Stimulated activated naive CD8-positive, alpha-beta T cell treated with anti-CD3 and anti-CD28 coated beads, Interleukin-15, Interleukin-2, amounts not matched to agents 100 ng/mL and 50 ng/mL, for 24 hours (primary cell): ENCODE measurements at regions not wholly inside any gene's neighbourhood (a gene's known extent, or its start where the extent isn't known, plus 50 kb on each side); places are given as distances from the start of the nearest gene placed in this dataset.
"Not testable (repeated sequence)": the region's sequence is repeated elsewhere in the genome, so short reads cannot be mapped to it uniquely, and the experiment has no call there.

Experiments used
- H3K27ac Mint-ChIP-seq: one replicate; pipeline ENCODE4 v1.8.0; 2021; ENCODE audit warnings: mild to moderate bottlenecking, mixed read lengths
- H3K27me3 Mint-ChIP-seq: one replicate; pipeline ENCODE4 v1.8.0; 2021; ENCODE audit warnings: mixed read lengths
- H3K36me3 Mint-ChIP-seq: one replicate; pipeline ENCODE4 v1.8.0; 2021; ENCODE audit warnings: low read depth, mixed read lengths
- H3K4me1 Mint-ChIP-seq: one replicate; pipeline ENCODE4 v1.8.0; 2021; ENCODE audit warnings: low read depth, mixed read lengths
- H3K4me3 Mint-ChIP-seq: one replicate; pipeline ENCODE4 v1.8.0; 2021; ENCODE audit warnings: mild to moderate bottlenecking, mixed read lengths
- H3K9me3 Mint-ChIP-seq: one replicate; pipeline ENCODE4 v1.8.0; 2021; ENCODE audit warnings: mixed read lengths

GRCh38 chr21:28426545-28426944 is 566.1 kb downstream of the LTN1 start:
- Mint-ChIP-seq H3K27ac (no peak overlapping the region), H3K9me3 (no peaks in the 10 kb centered on the region), H3K4me3 (no peak overlapping the region), H3K36me3 (no peaks in the 10 kb centered on the region), H3K4me1 (no peaks in the 10 kb centered on the region), H3K27me3 (no peaks in the 10 kb centered on the region)

DNA sequence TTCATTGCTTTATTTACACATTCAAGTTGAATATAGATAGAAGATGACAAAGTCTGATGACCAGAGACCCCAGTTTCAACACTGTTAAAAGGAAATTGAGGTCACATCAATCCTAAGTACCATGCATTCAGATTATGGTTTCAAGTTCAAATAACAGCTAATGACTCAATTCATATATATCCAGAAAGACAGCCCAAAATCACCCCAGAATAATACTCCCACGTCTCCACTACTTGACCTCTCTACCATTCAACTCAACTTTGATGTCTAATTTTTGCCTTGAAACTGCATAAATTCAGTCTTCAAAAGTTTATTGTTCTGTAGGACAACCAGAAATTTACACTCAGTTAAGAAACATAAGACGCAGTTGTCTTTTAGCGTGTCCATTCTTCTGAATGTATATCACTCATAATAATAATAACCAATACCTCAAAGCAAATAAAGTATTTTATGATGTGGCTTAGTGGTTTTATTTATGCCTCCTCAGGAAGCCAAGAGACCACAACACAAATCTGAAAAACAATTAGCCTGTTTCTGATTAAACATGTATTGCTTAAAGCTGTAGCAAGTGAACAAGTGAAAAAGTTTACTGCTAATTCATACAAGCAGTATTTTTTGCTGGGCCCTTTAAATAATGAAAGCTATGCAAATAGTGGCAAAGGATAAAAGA is 569.0 kb downstream of the LTN1 start:
- Mint-ChIP-seq H3K4me3 (no peak overlapping the region), H3K27me3 (no peaks in the 10 kb centered on the region), H3K27ac (no peak overlapping the region), H3K36me3 (no peaks in the 10 kb centered on the region), H3K9me3 (no peaks in the 10 kb centered on the region), H3K4me1 (no peaks in the 10 kb centered on the region)

GRCh38 chr21:28421716-28422524 is 570.8 kb downstream of the LTN1 start:
- Mint-ChIP-seq H3K36me3 (no peaks in the 10 kb centered on the region), H3K4me3 (no peak overlapping the region), H3K27ac (no peak overlapping the region), H3K27me3 (no peaks in the 10 kb centered on the region), H3K9me3 (no peaks in the 10 kb centered on the region), H3K4me1 (no peaks in the 10 kb centered on the region)

GRCh38 chr21:28419811-28420210 is 572.9 kb downstream of the LTN1 start:
- Mint-ChIP-seq H3K27ac (no peak overlapping the region), H3K4me1 (no peaks in the 10 kb centered on the region), H3K9me3 (no peaks in the 10 kb centered on the region)

GRCh38 chr21:28418726-28419514 is 573.8 kb downstream of the LTN1 start:
- H3K9me3 Mint-ChIP-seq: no peaks in the 10 kb centered on the region
- H3K27me3 Mint-ChIP-seq: no peaks in the 10 kb centered on the region
- H3K27ac Mint-ChIP-seq: no peak overlapping the region
- no peaks in the 10 kb centered on the region for H3K4me1 Mint-ChIP-seq
- H3K36me3 Mint-ChIP-seq: no peaks in the 10 kb centered on the region
- H3K4me3 Mint-ChIP-seq: no peak overlapping the region

More at GRCh38 chr21:28419811-28420210, 572.9 kb downstream of the LTN1 start:
- H3K27me3 Mint-ChIP-seq: no peaks in the 10 kb centered on the region
- no peak overlapping the region for H3K4me3 Mint-ChIP-seq
- H3K36me3 Mint-ChIP-seq: no peaks in the 10 kb centered on the region

GRCh38 chr21:28410256-28410655 is 582.4 kb downstream of the LTN1 start:
- H3K27ac Mint-ChIP-seq: no peak overlapping the region
- no peaks in the 10 kb centered on the region for H3K27me3 Mint-ChIP-seq
- no peaks in the 10 kb centered on the region for H3K36me3 Mint-ChIP-seq
- H3K4me3 Mint-ChIP-seq: no peak overlapping the region
- no peaks in the 10 kb centered on the region for H3K9me3 Mint-ChIP-seq
- H3K4me1 Mint-ChIP-seq: no peaks in the 10 kb centered on the region

- Mint-ChIP-seq H3K27me3 (no peaks in the 10 kb centered on the region), H3K4me1 (no peaks in the 10 kb centered on the region), H3K4me3 (no peak overlapping the region), H3K27ac (no peak overlapping the region), H3K9me3 (no peaks in the 10 kb centered on the region), H3K36me3 (no peaks in the 10 kb centered on the region)
Observed at GRCh38 chr21:28402616-28402989, 590.1 kb downstream of the LTN1 start.

- H3K27ac Mint-ChIP-seq: no peak overlapping the region
- no peaks in the 10 kb centered on the region for H3K36me3 Mint-ChIP-seq
- H3K27me3 Mint-ChIP-seq: no peaks in the 10 kb centered on the region
- no peaks in the 10 kb centered on the region for H3K4me1 Mint-ChIP-seq
- H3K4me3 Mint-ChIP-seq: no peak overlapping the region
- H3K9me3 Mint-ChIP-seq: no peaks in the 10 kb centered on the region
Observed at GRCh38 chr21:28397040-28397439, 595.6 kb downstream of the LTN1 start.

DNA sequence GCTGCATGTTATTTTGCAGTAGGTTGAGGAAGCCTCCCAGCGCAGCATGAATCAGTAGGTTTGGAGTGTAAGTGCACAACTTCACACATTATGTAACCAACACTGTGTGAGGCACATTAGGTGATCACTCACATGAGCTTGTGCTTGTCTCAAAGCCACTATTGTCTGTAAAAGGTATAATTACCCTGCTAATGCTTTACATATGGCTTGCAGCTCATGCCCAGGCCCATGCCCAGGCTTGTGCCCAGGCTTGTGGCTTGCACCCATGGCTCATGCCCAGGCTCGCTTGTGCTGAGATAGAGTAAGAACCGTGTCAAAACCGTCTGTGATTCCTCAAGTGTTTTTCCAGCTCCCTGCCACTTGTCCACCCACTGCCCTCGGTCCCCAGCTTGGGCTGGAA is 596.3 kb downstream of the LTN1 start:
- Mint-ChIP-seq H3K4me1 (no peaks in the 10 kb centered on the region), H3K9me3 (no peaks in the 10 kb centered on the region), H3K36me3 (no peaks in the 10 kb centered on the region), H3K27me3 (no peaks in the 10 kb centered on the region), H3K4me3 (no peak overlapping the region), H3K27ac (no peak overlapping the region)

- Mint-ChIP-seq H3K4me3 (no peak overlapping the region), H3K9me3 (no peaks in the 10 kb centered on the region), H3K4me1 (no peaks in the 10 kb centered on the region), H3K36me3 (no peaks in the 10 kb centered on the region), H3K27me3 (no peaks in the 10 kb centered on the region), H3K27ac (no peak overlapping the region)
Observed at GRCh38 chr21:28393279-28393678, 599.4 kb downstream of the LTN1 start.

DNA sequence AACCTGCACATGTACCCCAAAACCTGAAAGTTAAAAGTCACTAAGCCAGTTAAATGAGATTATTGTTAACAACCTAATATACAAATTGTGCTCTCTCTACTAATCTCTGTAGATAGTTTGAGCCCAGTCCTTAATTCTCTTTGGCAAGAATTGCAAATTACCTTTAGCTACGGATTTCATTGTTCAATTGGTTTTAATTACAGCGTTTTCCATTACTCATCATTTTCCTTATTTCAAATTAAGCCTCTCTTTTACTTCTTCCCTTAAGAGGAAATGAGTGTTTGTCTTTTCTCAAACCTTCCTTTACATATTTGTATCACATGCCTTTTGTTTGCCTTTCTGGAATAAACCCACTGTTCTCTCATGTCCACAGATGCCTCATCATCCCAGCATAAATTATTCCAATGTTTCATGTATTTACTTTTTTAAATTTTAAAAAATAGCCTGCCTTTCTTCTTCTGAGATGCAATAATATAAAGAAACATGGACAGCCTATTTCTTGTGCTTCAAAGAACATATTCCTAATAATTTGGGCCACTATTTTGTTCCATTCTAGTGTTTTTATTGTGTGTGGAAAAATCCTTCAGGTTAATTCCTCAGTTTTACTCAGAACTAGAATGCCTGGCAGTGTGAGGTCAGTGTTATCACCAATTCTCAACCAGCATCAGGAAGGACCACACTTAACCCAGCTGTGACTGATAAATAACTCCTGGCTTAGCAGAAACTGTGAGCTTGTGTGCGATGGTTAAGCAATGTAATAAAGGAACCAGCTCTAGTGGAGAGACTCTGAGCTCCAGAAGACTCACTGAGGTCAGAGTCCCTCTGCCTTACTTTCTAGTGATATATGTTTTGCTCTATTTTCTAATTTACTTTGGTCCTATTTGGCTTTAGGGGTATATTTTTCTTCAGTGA is 600.5 kb downstream of the LTN1 start:
- Mint-ChIP-seq H3K27ac (no peak overlapping the region), H3K4me3 (no peak overlapping the region), H3K9me3 (no peaks in the 10 kb centered on the region), H3K27me3 (no peaks in the 10 kb centered on the region), H3K36me3 (no peaks in the 10 kb centered on the region), H3K4me1 (no peaks in the 10 kb centered on the region)

DNA sequence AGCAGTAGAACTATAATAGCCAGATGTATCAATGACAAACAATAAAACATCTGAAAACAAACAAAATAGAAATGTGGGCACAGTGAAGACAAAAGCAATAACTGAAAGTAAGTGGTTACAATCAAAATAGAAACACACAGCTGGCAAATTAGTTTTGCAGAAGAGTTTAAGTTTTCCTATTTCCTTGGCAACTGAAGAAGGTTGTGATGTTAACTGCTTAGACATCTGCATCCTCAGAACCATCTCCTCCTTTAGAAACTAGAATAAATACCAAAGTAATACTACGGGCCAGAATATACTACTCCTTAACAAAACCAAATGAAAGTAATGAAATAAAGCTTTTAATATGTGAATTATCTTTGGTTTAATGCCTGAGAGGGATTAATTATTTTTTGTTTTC is 605.5 kb downstream of the LTN1 start:
- no peaks in the 10 kb centered on the region for H3K9me3 Mint-ChIP-seq
- no peaks in the 10 kb centered on the region for H3K36me3 Mint-ChIP-seq
- no peaks in the 10 kb centered on the region for H3K4me1 Mint-ChIP-seq
- no peaks in the 10 kb centered on the region for H3K27me3 Mint-ChIP-seq
- no peak overlapping the region for H3K27ac Mint-ChIP-seq
- no peak overlapping the region for H3K4me3 Mint-ChIP-seq

DNA sequence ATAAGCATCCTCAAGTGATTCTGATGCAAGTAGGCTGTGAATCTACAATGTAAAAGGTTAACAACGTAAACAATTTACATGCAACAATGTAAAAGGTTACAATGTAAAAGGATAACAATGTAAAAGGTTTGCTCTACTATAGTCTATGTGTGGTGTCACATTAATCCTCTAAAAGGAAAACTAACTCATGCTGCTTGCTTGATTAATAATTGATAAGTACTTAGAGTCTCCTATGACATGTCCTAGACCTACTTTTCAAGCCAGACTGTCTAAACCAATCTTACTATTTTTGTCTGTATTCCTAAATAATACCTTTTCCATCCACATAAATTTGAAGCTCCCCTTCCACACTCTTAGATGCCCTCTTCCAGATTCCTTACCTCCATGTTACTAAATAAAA is 606.8 kb downstream of the LTN1 start:
- Mint-ChIP-seq H3K4me3 (no peak overlapping the region), H3K9me3 (no peaks in the 10 kb centered on the region), H3K36me3 (no peaks in the 10 kb centered on the region), H3K27me3 (no peaks in the 10 kb centered on the region), H3K4me1 (no peaks in the 10 kb centered on the region), H3K27ac (no peak overlapping the region)

DNA sequence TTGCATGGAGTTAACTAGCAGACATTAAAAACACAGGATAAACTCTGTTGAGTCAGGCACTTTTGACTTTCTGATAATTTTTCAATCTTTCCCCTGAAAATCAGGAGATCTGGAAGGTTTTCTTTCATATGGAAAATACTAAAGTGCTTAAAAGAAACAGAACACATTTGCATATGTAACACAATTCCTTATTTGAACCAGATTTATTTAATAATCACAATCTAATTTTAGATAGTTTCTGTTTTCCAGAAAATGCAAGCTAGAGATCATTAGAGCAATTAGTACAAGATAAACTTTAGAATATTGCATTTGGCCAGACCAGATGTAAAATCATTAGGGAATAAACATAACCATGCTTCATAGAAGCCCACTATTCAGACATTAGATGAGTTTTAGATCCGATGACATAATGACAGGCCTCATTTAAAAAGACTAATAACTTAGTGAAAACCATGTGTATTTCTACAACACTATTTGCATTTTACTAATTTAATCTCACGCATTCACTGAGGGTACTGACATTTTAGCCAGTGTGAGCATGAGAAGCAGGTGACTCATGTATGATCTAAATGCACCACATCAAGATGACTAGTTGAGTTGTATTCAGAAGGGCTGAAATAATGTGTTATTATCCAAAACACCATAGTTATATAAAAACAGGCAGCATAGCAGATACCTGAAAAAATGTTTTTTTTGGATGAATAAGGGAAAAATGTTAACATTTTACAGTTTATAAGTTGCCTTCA is 611.5 kb downstream of the LTN1 start:
- not testable (repeated sequence) for H3K4me1 Mint-ChIP-seq, H3K4me3 Mint-ChIP-seq, H3K36me3 Mint-ChIP-seq, H3K27ac Mint-ChIP-seq, H3K9me3 Mint-ChIP-seq, H3K27me3 Mint-ChIP-seq
